ENCODE measurements at regions not wholly inside any gene's neighbourhood (a gene's known extent, or its start where the extent isn't known, plus 50 kb on each side); places are given as distances from the start of the nearest gene placed in this dataset.

DNA sequence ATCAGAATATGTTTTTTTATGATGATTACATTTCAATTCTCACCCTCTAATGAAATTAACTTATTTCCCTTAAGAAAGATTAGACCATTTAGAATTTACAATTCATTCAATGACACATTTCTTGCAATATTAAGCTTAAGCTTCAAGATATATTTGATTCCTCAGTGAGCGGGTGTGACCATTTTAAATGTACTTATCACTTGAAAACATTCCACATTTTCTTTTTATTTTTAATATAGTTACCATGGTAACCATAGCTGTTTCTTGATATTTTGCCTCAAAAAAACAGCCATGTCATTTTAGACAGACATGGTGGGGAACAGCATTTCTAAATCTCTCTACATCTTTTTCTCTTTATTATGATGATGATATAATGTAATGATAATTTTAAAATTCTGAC lies 1029.0 kb upstream of the B3GALT2 start:
- TF ChIP-seq TCF7L2 (IDR thresholded peaks at IDR 0.05; ENCODE audit: low read depth, low read length) (no peak), ZNF780A (CRISPR knock-in tag; IDR thresholded peaks at IDR 0.05) (no peak), POLR2A (conservative IDR thresholded peaks at IDR 0.05) (no peak)

All from K562 (cell line).